ENCODE measurements at regions not wholly inside any gene's neighbourhood (a gene's known extent, or its start where the extent isn't known, plus 50 kb on each side); places are given as distances from the start of the nearest gene placed in this dataset.

- Histone ChIP-seq H3K4me2 (ENCODE audit: insufficient read depth, low read length) (no peak overlapping the region), H4K20me1 (replicated peaks; ENCODE audit: control insufficient read depth, extremely low read depth, insufficient read depth, low read length) (no peaks in the 10 kb centered on the region), H2AFZ (ENCODE audit: low read depth, low read length) (no peak overlapping the region), H3K9me3 (replicated peaks; ENCODE audit: control insufficient read depth, insufficient read depth, low read length) (peaks cover 4% of the 10 kb centered on the region), H3K79me2 (ENCODE audit: control insufficient read depth, insufficient read depth, low read length) (no peaks in the 10 kb centered on the region), H3K9ac (replicated peaks; ENCODE audit: extremely low read depth, insufficient read depth, low read length) (no peak overlapping the region), H3K27me3 (ENCODE audit: control insufficient read depth in 2 of 2, insufficient read depth in 2 of 2, low read length in 2 of 2) (no peaks in the 10 kb centered on the region), H3K4me1 (ENCODE audit: control insufficient read depth, extremely low read depth, insufficient read depth, low read length) (no peaks in the 10 kb centered on the region), H3K27ac (ENCODE audit: insufficient read depth, low read depth, low read length) (no peak overlapping the region), H3K9me1 (replicated peaks; ENCODE audit: control insufficient read depth, extremely low read depth, insufficient read depth, low read length) (no peaks in the 10 kb centered on the region), H3K4me3 (replicated peaks in 1 of 3; ENCODE audit: insufficient read depth in 1 of 3, low read depth in 1 of 3, low read length in 3 of 3) (no peak overlapping the region), H3K36me3 (ENCODE audit: control insufficient read depth in 2 of 2, extremely low read depth in 1 of 2, insufficient read depth in 2 of 2, low read length in 2 of 2) (no peaks in the 10 kb centered on the region)
- FAIRE-seq (no peak), DNase-seq (ENCODE audit: low read depth, low spot score) (no peak)
- ChIA-PET CTCF (no interaction called here), POLR2A (no interaction called here)
- dilution Hi-C loops (cut with MboI; ENCODE audit: extremely low pct_ligation_motif_present, low sequenced_read_pairs) (no loop called here), intact Hi-C loops (cut with micrococcal nuclease) (no loop called here)
- TF ChIP-seq EZH2 (IDR thresholded peaks at IDR 0.05; ENCODE audit: borderline replicate concordance, low read depth, low read length, severe bottlenecking) (no peak), POLR2A (IDR thresholded peaks at IDR 0.05; ENCODE audit: low read depth, low read length) (no peak), MAX (IDR thresholded peaks at IDR 0.05; ENCODE audit: insufficient read depth, insufficient read length) (no peak), CTCF (IDR thresholded peaks at IDR 0.05; ENCODE audit: extremely low read depth in 1 of 2, insufficient read depth in 1 of 2, low read depth in 1 of 2, low read length in 2 of 2) (no peak), GATA2 (IDR thresholded peaks at IDR 0.05; ENCODE audit: insufficient read depth, insufficient read length, low read depth, low read length) (no peak), POLR2AphosphoS5 (IDR thresholded peaks at IDR 0.05; ENCODE audit: insufficient read depth, low read depth, low read length) (no peak), JUN (IDR thresholded peaks at IDR 0.05; ENCODE audit: borderline replicate concordance, insufficient read depth, insufficient read length, low read depth) (no peak), FOS (IDR thresholded peaks at IDR 0.05; ENCODE audit: borderline replicate concordance, insufficient read depth, low read length) (no peak), MYC (IDR thresholded peaks at IDR 0.05; ENCODE audit: low read depth, low read length) (no peak)
- no TSS peak for BruUV-seq (replicated peaks)
Measured at GRCh38 chr17:71948703-71949422, 172.0 kb upstream of the SOX9 start.

Measured in endothelial cell of umbilical vein (primary cell).